Vagina (tissue), 2 donors: ENCODE measurements at regions not wholly inside any gene's neighbourhood (a gene's known extent, or its start where the extent isn't known, plus 50 kb on each side); places are given as distances from the start of the nearest gene placed in this dataset.

ENCODE experiments used
- DNase-seq, 2 donors: peaks; one replicate each; pipeline ENCODE4 v3.0.0-alpha.2; 2017; ENCODE audit errors: extremely low spot score in 2 of 2
- H3K27ac ChIP-seq: fragments of 200-600 bp; sonication (generic); one replicate; pipeline ENCODE4 v1.5.1; 2019
- H3K27me3 ChIP-seq: fragments of 200-600 bp; sonication (generic); one replicate; pipeline ENCODE4 v1.5.1; 2019
- H3K36me3 ChIP-seq, 2 donors: fragments of 200-600 bp; sonication (generic); one replicate each; pipeline ENCODE4 v1.5.1; 2017 to 2019
- H3K4me1 ChIP-seq: fragments of 200-600 bp; sonication (generic); one replicate; pipeline ENCODE4 v1.5.1; 2019
- H3K4me3 ChIP-seq, 2 donors: fragments of 200-600 bp; sonication (generic); 1 replicate in 1 of 2; 2 replicates in 1 of 2; pipeline ENCODE4 v1.5.1; 2016 to 2019
- H3K9me3 ChIP-seq: fragments of 200-600 bp; sonication (generic); one replicate; pipeline ENCODE4 v1.5.1; 2019
- CTCF ChIP-seq, 3 experiments: fragments of 450-650 bp in 2 of 3; fragments of 200-600 bp in 1 of 3; sonication (generic) in 1 of 3; IDR thresholded peaks; one replicate each; pipeline ENCODE4 v1.5.1; 2017 to 2019; ENCODE audit warnings: antibody characterized with exemption in 3 of 3, mild to moderate bottlenecking in 2 of 3, moderate library complexity in 2 of 3
- POLR2A ChIP-seq, 2 donors: fragments of 450-650 bp; IDR thresholded peaks; one replicate each; pipeline ENCODE4 v1.6.1; 2017; ENCODE audit warnings: antibody characterized with exemption in 2 of 2, mild to moderate bottlenecking in 2 of 2, moderate library complexity in 2 of 2
- POLR2AphosphoS5 ChIP-seq, 2 donors: sonication (generic); formaldehyde crosslinking; IDR thresholded peaks; one replicate each; pipeline ENCODE4 v1.9.0; 2017; ENCODE audit warnings: antibody characterized with exemption in 2 of 2, mild to moderate bottlenecking in 2 of 2, low read depth in 1 of 2; ENCODE audit not compliant: insufficient read depth in 1 of 2
- intact Hi-C: fragments of 100-400 bp; cut with DNase I; formaldehyde crosslinking; loops from one replicate; pipeline ENCODE4 v1.15.1; 2023

GRCh38 chr16:54381601-54382313, 95.2 kb upstream of the IRX3 start:
- no peak for DNase-seq
- TF ChIP-seq POLR2AphosphoS5 (IDR thresholded peaks at IDR 0.05; ENCODE audit: insufficient read depth in 1 of 2, low read depth in 1 of 2) (no peak), POLR2A (IDR thresholded peaks at IDR 0.05) (no peak), CTCF (IDR thresholded peaks at IDR 0.05) (no peak)
- Histone ChIP-seq H3K4me3 (no peak overlapping the region), H3K27ac (no peak overlapping the region), H3K9me3 (no peaks in the 10 kb centered on the region), H3K27me3 (no peaks in the 10 kb centered on the region), H3K36me3 (no peaks in the 10 kb centered on the region), H3K4me1 (no peaks in the 10 kb centered on the region)
- intact Hi-C loops, result no loop called here

- H3K4me1 ChIP-seq, result no peaks in the 10 kb centered on the region
- intact Hi-C loops, result no loop called here
- TF ChIP-seq POLR2AphosphoS5 (IDR thresholded peaks at IDR 0.05; ENCODE audit: insufficient read depth in 1 of 2, low read depth in 1 of 2), result no peak
- no peak for TF ChIP-seq CTCF (IDR thresholded peaks at IDR 0.05)
- TF ChIP-seq POLR2A (IDR thresholded peaks at IDR 0.05), result no peak
- H3K27ac ChIP-seq, result no peak overlapping the region
- H3K27me3 ChIP-seq, result no peaks in the 10 kb centered on the region
- no peak for DNase-seq
- H3K4me3 ChIP-seq, result no peak overlapping the region
- H3K9me3 ChIP-seq, result no peaks in the 10 kb centered on the region
- no peaks in the 10 kb centered on the region for H3K36me3 ChIP-seq
Measured at GRCh38 chr16:54375071-54375470, 88.5 kb upstream of the IRX3 start.

- Histone ChIP-seq H3K27ac (no peak overlapping the region), H3K36me3 (no peaks in the 10 kb centered on the region), H3K9me3 (no peaks in the 10 kb centered on the region), H3K4me1 (no peaks in the 10 kb centered on the region), H3K4me3 (peak overlapping the region in 1 of 2 donors; percentile 6), H3K27me3 (no peaks in the 10 kb centered on the region)
- intact Hi-C loops, result no loop called here
- TF ChIP-seq CTCF (IDR thresholded peaks at IDR 0.05), result no peak
- no peak for TF ChIP-seq POLR2A (IDR thresholded peaks at IDR 0.05)
- TF ChIP-seq POLR2AphosphoS5 (IDR thresholded peaks at IDR 0.05; ENCODE audit: insufficient read depth in 1 of 2, low read depth in 1 of 2), result no peak
- no peak for DNase-seq
Measured at GRCh38 chr16:54373534-54374520, 87.2 kb upstream of the IRX3 start.

- no peak overlapping the region for H3K27ac ChIP-seq
- H3K4me1 ChIP-seq, result no peaks in the 10 kb centered on the region
- DNase-seq, result no peak
- H3K9me3 ChIP-seq, result no peaks in the 10 kb centered on the region
- H3K27me3 ChIP-seq, result no peaks in the 10 kb centered on the region
- no peak overlapping the region for H3K4me3 ChIP-seq
- TF ChIP-seq CTCF (IDR thresholded peaks at IDR 0.05) (no peak), POLR2A (IDR thresholded peaks at IDR 0.05) (no peak), POLR2AphosphoS5 (IDR thresholded peaks at IDR 0.05; ENCODE audit: insufficient read depth in 1 of 2, low read depth in 1 of 2) (no peak)
- no peaks in the 10 kb centered on the region for H3K36me3 ChIP-seq
- intact Hi-C loops, result no loop called here
Measured at GRCh38 chr16:54370278-54371040, 83.9 kb upstream of the IRX3 start.
